DMS153 treated with DMSO at 0.1 percent for 48 hours (cell line): ENCODE measurements at regions not wholly inside any gene's neighbourhood (a gene's known extent, or its start where the extent isn't known, plus 50 kb on each side); places are given as distances from the start of the nearest gene placed in this dataset.
"Not testable (repeated sequence)": the region's sequence is repeated elsewhere in the genome, so short reads cannot be mapped to it uniquely, and the experiment has no call there.

Experiments used
- DNase-seq: peaks from one replicate; lab custom pipeline; 2025; ENCODE audit not compliant: unreplicated experiment; lab: John Stamatoyannopoulos, UW

- DNase-seq = no peak
Measured at GRCh38 chr5:1958211-1959010, 75.7 kb upstream of the IRX4 start.

- DNase-seq = no peak
Measured at GRCh38 chr5:1955586-1955985, 72.9 kb upstream of the IRX4 start.

GRCh38 chr5:1953710-1954109 is 71.0 kb upstream of the IRX4 start:
- not testable (repeated sequence) for DNase-seq

GRCh38 chr5:1952444-1953099 is 69.8 kb upstream of the IRX4 start:
- no peak for DNase-seq

- DNase-seq = no peak
Measured at GRCh38 chr5:1952021-1952420, 69.3 kb upstream of the IRX4 start.

- DNase-seq = no peak
Measured at GRCh38 chr5:1951165-1951816, 68.6 kb upstream of the IRX4 start.

- no peak for DNase-seq
Measured at GRCh38 chr5:1950708-1951103, 68.0 kb upstream of the IRX4 start.

- no peak for DNase-seq
Measured at GRCh38 chr5:1950096-1950707, 67.5 kb upstream of the IRX4 start.

- no peak for DNase-seq
Measured at GRCh38 chr5:1949253-1949652, 66.5 kb upstream of the IRX4 start.

- DNase-seq = no peak
Measured at GRCh38 chr5:1948663-1949191, 66.0 kb upstream of the IRX4 start.

- DNase-seq = peak; percentile 68
Measured at GRCh38 chr5:1948111-1948510, 65.4 kb upstream of the IRX4 start.

- DNase-seq = no peak
Measured at GRCh38 chr5:1946776-1947175, 64.1 kb upstream of the IRX4 start.

GRCh38 chr5:1946122-1946677 is 63.5 kb upstream of the IRX4 start:
- DNase-seq = no peak

- DNase-seq = no peak
Measured at GRCh38 chr5:1945606-1946005, 62.9 kb upstream of the IRX4 start.

- DNase-seq = no peak
Measured at GRCh38 chr5:1944408-1944807, 61.7 kb upstream of the IRX4 start.

GRCh38 chr5:1943481-1943880 is 60.8 kb upstream of the IRX4 start:
- no peak for DNase-seq

- no peak for DNase-seq
Measured at GRCh38 chr5:1942630-1943029, 59.9 kb upstream of the IRX4 start.

GRCh38 chr5:1942158-1942557 is 59.4 kb upstream of the IRX4 start:
- no peak for DNase-seq

- no peak for DNase-seq
Measured at GRCh38 chr5:1939256-1939655, 56.5 kb upstream of the IRX4 start.

- DNase-seq = no peak
Measured at GRCh38 chr5:1938310-1939000, 55.7 kb upstream of the IRX4 start.

- no peak for DNase-seq
Measured at GRCh38 chr5:1937590-1937989, 54.9 kb upstream of the IRX4 start.
